H1 (cell line): ENCODE measurements at regions not wholly inside any gene's neighbourhood (a gene's known extent, or its start where the extent isn't known, plus 50 kb on each side); places are given as distances from the start of the nearest gene placed in this dataset.

ENCODE experiments used
- CTCF ChIA-PET: fragments of 300-600 bp; sonication (Branson Sonifier 250); formaldehyde crosslinking; loops from one replicate; lab custom pipeline; 2021; ENCODE audit not compliant: partially characterized antibody; lab: Charles Lee
- POLR2A ChIA-PET: fragments of 300-600 bp; sonication (Branson Sonifier 250); formaldehyde crosslinking; loops from one replicate; lab custom pipeline; 2021; ENCODE audit warnings: inconsistent platforms; ENCODE audit not compliant: partially characterized antibody; lab: Charles Lee
- DNase-seq, 2 experiments: peaks; one replicate each; pipeline versions ENCODE4 v3.0.0 to v3.0.0-alpha.2; 2010 to 2022; ENCODE audit warnings: low spot score in 2 of 2, low read depth in 1 of 2, mixed read lengths in 1 of 2
- FAIRE-seq: peaks from 2 replicates; lab custom pipeline; 2011; peaks lifted over from hg19 to GRCh38; lab: Jason Lieb, UNC
- H2AFZ ChIP-seq: 2 replicates; pipeline ENCODE4 v1.8.1; 2012; ENCODE audit warnings: low read length, inconsistent platforms
- H2AK5ac ChIP-seq: 2 replicates; pipeline ENCODE4 v1.6.1; 2013; ENCODE audit warnings: low read depth, low read length
- H2BK120ac ChIP-seq: replicated peaks from 2 replicates; pipeline ENCODE3; 2013; ENCODE audit warnings: low read depth, low read length, inconsistent platforms
- H2BK12ac ChIP-seq: 2 replicates; pipeline ENCODE4 v1.6.1; 2013; ENCODE audit warnings: low read depth, low read length
- H2BK15ac ChIP-seq: 2 replicates; pipeline ENCODE4 v1.6.1; 2013; ENCODE audit warnings: low read length
- H2BK20ac ChIP-seq: 2 replicates; pipeline ENCODE4 v1.6.1; 2013; ENCODE audit warnings: low read length
- H2BK5ac ChIP-seq: 2 replicates; pipeline ENCODE4 v1.6.1; 2013; ENCODE audit warnings: low read depth, low read length
- H3K14ac ChIP-seq: 2 replicates; pipeline ENCODE4 v1.6.1; 2013; ENCODE audit warnings: inconsistent platforms; ENCODE audit not compliant: insufficient read length
- H3K18ac ChIP-seq: 2 replicates; pipeline ENCODE4 v1.6.1; 2013; ENCODE audit warnings: low read length; ENCODE audit errors: extremely low read depth
- H3K23ac ChIP-seq: 2 replicates; pipeline ENCODE4 v1.6.1; 2013; ENCODE audit warnings: inconsistent platforms; ENCODE audit not compliant: insufficient read length
- H3K23me2 ChIP-seq: 2 replicates; pipeline ENCODE4 v1.6.1; 2013; ENCODE audit warnings: low read depth, low read length
- H3K27ac ChIP-seq: 2 replicates; pipeline ENCODE4 v1.6.1; 2011; ENCODE audit warnings: low read depth, low read length, inconsistent platforms
- H3K27me3 ChIP-seq, 4 experiments: replicated peaks in 1 of 4; 1 replicate in 1 of 4; 2 replicates in 3 of 4; pipeline versions ENCODE4 v1.6.1 to v1.8.1; 2011 to 2013; ENCODE audit warnings: low read length in 3 of 4, mild to moderate bottlenecking in 3 of 4, inconsistent platforms in 2 of 4, mixed read lengths in 2 of 4, moderate library complexity in 1 of 4; ENCODE audit not compliant: control insufficient read depth in 3 of 4, insufficient read depth in 3 of 4; ENCODE audit errors: extremely low read depth in 1 of 4
- H3K36me3 ChIP-seq, 4 experiments: 2 replicates each; pipeline versions ENCODE4 v1.6.1 to v1.8.1; 2011 to 2013; ENCODE audit warnings: mild to moderate bottlenecking in 4 of 4, low read length in 3 of 4, moderate library complexity in 2 of 4, control low read depth in 1 of 4, inconsistent platforms in 1 of 4; ENCODE audit not compliant: insufficient read depth in 4 of 4, control insufficient read depth in 2 of 4
- H3K4ac ChIP-seq: replicated peaks from 2 replicates; pipeline ENCODE3; 2013; ENCODE audit warnings: low read length, low read depth, mixed read lengths, inconsistent platforms; ENCODE audit not compliant: insufficient read length
- H3K4me1 ChIP-seq, 4 experiments: replicated peaks in 1 of 4; 1 replicate in 1 of 4; 2 replicates in 3 of 4; pipeline versions ENCODE4 v1.6.1 to v1.8.1; 2011 to 2013; ENCODE audit warnings: low read length in 3 of 4, inconsistent platforms in 2 of 4, mixed read lengths in 1 of 4; ENCODE audit not compliant: insufficient read depth in 4 of 4, control insufficient read depth in 3 of 4
- H3K4me2 ChIP-seq, 2 experiments: 2 replicates each; pipeline versions ENCODE4 v1.6.1 to v1.8.1; 2011 to 2013; ENCODE audit warnings: low read depth in 2 of 2, low read length in 2 of 2, control low read depth in 1 of 2, inconsistent platforms in 1 of 2, mild to moderate bottlenecking in 1 of 2; ENCODE audit not compliant: insufficient read depth in 1 of 2
- H3K4me3 ChIP-seq, 4 experiments: fragments of 200-600, 300-600 bp in 1 of 4; sonication (generic), shearing (Covaris generic), sonication (Bioruptor Twin) in 1 of 4; 2 replicates each; pipeline versions ENCODE4 v1.5.1 to v1.8.1; 2011 to 2016; ENCODE audit warnings: low read length in 4 of 4, low read depth in 3 of 4, control low read depth in 2 of 4, inconsistent platforms in 2 of 4, mild to moderate bottlenecking in 2 of 4, mixed read lengths in 1 of 4, moderate library complexity in 1 of 4; ENCODE audit not compliant: insufficient read depth in 2 of 4; ENCODE audit errors: extremely low read depth in 1 of 4
- H3K56ac ChIP-seq: replicated peaks from 2 replicates; pipeline ENCODE3; 2013; ENCODE audit warnings: low read depth, mild to moderate bottlenecking, mixed read lengths, low read length, inconsistent platforms; ENCODE audit not compliant: insufficient read length
- H3K79me1 ChIP-seq: 2 replicates; pipeline ENCODE4 v1.6.1; 2013; ENCODE audit warnings: low read depth, low read length, control low read depth
- H3K79me2 ChIP-seq, 2 experiments: 2 replicates each; pipeline versions ENCODE4 v1.6.1 to v1.8.1; 2012 to 2013; ENCODE audit warnings: low read length in 2 of 2, mild to moderate bottlenecking in 2 of 2, inconsistent platforms in 1 of 2; ENCODE audit not compliant: insufficient read depth in 2 of 2, control insufficient read depth in 1 of 2
- H3K9ac ChIP-seq, 4 experiments: replicated peaks in 1 of 4; 1 replicate in 1 of 4; 2 replicates in 3 of 4; pipeline versions ENCODE4 v1.6.1 to v1.8.1; 2011 to 2013; ENCODE audit warnings: low read depth in 3 of 4, low read length in 3 of 4, control low read depth in 2 of 4, mild to moderate bottlenecking in 2 of 4, moderate library complexity in 2 of 4, inconsistent platforms in 1 of 4; ENCODE audit errors: extremely low read depth in 1 of 4
- H3K9me3 ChIP-seq, 2 experiments: 2 replicates each; pipeline versions ENCODE4 v1.6.1 to v1.8.1; 2012 to 2013; ENCODE audit warnings: mild to moderate bottlenecking in 2 of 2, moderate library complexity in 2 of 2, control low read depth in 1 of 2, inconsistent platforms in 1 of 2, low read depth in 1 of 2, low read length in 1 of 2, mixed read lengths in 1 of 2; ENCODE audit not compliant: insufficient read depth in 2 of 2
- H4K20me1 ChIP-seq, 2 experiments: replicated peaks in 1 of 2; 2 replicates each; pipeline versions ENCODE3 to v1.8.1; 2011 to 2013; ENCODE audit warnings: inconsistent platforms in 2 of 2, low read length in 2 of 2, mild to moderate bottlenecking in 1 of 2; ENCODE audit not compliant: insufficient read depth in 2 of 2, control insufficient read depth in 1 of 2
- H4K5ac ChIP-seq: 2 replicates; pipeline ENCODE4 v1.6.1; 2013; ENCODE audit warnings: low read length, low read depth, mixed read lengths, inconsistent platforms; ENCODE audit not compliant: insufficient read length
- H4K8ac ChIP-seq: 2 replicates; pipeline ENCODE4 v1.8.0; 2013; ENCODE audit warnings: mild to moderate bottlenecking, moderate library complexity, low read length, inconsistent platforms; ENCODE audit not compliant: insufficient read depth; ENCODE audit errors: extremely low read depth
- H4K91ac ChIP-seq: replicated peaks from 2 replicates; pipeline ENCODE3; 2013; ENCODE audit warnings: low read length, mixed read lengths, inconsistent platforms; ENCODE audit not compliant: insufficient read length
- BRCA1 ChIP-seq: IDR thresholded peaks from 2 replicates; pipeline ENCODE4 v1.6.1; 2012; ENCODE audit warnings: low read depth, low read length, improper control_type of control experiment
- CHD2 ChIP-seq: IDR thresholded peaks from 2 replicates; pipeline ENCODE4 v1.6.1; 2012; ENCODE audit warnings: low read length, improper control_type of control experiment
- CREB1 ChIP-seq: IDR thresholded peaks from 2 replicates; pipeline ENCODE4 v1.6.1; 2012; ENCODE audit warnings: inconsistent platforms
- HDAC2 ChIP-seq, 2 experiments: fragments of 300-600 bp in 1 of 2; sonication (generic) in 1 of 2; IDR thresholded peaks; 2 replicates each; pipeline ENCODE4 v1.6.1; 2011 to 2012; ENCODE audit warnings: low read depth in 2 of 2, low read length in 2 of 2, mild to moderate bottlenecking in 2 of 2, moderate library complexity in 2 of 2, borderline replicate concordance in 1 of 2, inconsistent platforms in 1 of 2
- KDM1A ChIP-seq: fragments of 200-600, 300-600 bp; sonication (generic); IDR thresholded peaks from 2 replicates; pipeline ENCODE4 v1.7.1; 2016; ENCODE audit warnings: mild to moderate bottlenecking, low read length, borderline replicate concordance
- KDM4A ChIP-seq: IDR thresholded peaks from one replicate; pipeline ENCODE4 v1.7.1; 2012; ENCODE audit warnings: low read depth, mild to moderate bottlenecking, moderate library complexity, low read length, inconsistent platforms; ENCODE audit not compliant: severe bottlenecking
- MAFK ChIP-seq: IDR thresholded peaks from 2 replicates; pipeline ENCODE4 v1.6.1; 2012; ENCODE audit warnings: low read depth, mild to moderate bottlenecking, improper control_type of control experiment, low read length
- NANOG ChIP-seq: IDR thresholded peaks from 2 replicates; pipeline ENCODE4 v1.6.1; 2011; ENCODE audit warnings: low read length, low read depth, mild to moderate bottlenecking, inconsistent platforms; ENCODE audit not compliant: insufficient read depth, poor library complexity, severe bottlenecking
- PHF8 ChIP-seq: fragments of 200-600 bp; sonication (generic); conservative IDR thresholded peaks from 2 replicates; pipeline ENCODE4 v1.7.1; 2012; ENCODE audit warnings: low read depth, mild to moderate bottlenecking, inconsistent platforms, low read length, moderate library complexity
- RBBP5 ChIP-seq: IDR thresholded peaks from 2 replicates; pipeline ENCODE4 v1.7.1; 2012; ENCODE audit warnings: low read depth, mild to moderate bottlenecking, inconsistent platforms, low read length, moderate library complexity, borderline replicate concordance
- RFX5 ChIP-seq: IDR thresholded peaks from 2 replicates; pipeline ENCODE4 v1.6.1; 2011; ENCODE audit warnings: low read depth, low read length, improper control_type of control experiment, borderline replicate concordance
- RXRA ChIP-seq: IDR thresholded peaks from 2 replicates; pipeline ENCODE4 v1.6.1; 2011; ENCODE audit warnings: low read depth, mild to moderate bottlenecking, low read length, moderate library complexity; ENCODE audit not compliant: insufficient read depth
- SIX5 ChIP-seq: IDR thresholded peaks from 2 replicates; pipeline ENCODE4 v1.6.1; 2011; ENCODE audit warnings: mild to moderate bottlenecking, low read depth, low read length
- SP4 ChIP-seq: IDR thresholded peaks from 2 replicates; pipeline ENCODE4 v1.6.1; 2012; ENCODE audit warnings: low read length, inconsistent platforms
- SUZ12 ChIP-seq: fragments of 200-600 bp; sonication (generic); IDR thresholded peaks from 2 replicates; pipeline ENCODE4 v1.6.1; 2012; ENCODE audit warnings: mild to moderate bottlenecking, inconsistent platforms, low read length, moderate library complexity, mixed read lengths
- TEAD4 ChIP-seq: IDR thresholded peaks from 2 replicates; pipeline ENCODE4 v1.6.1; 2012; ENCODE audit warnings: low read depth, low read length, inconsistent platforms, mixed read lengths
- TF ChIP-seq, protein P1 (sequence below): IDR thresholded peaks from 2 replicates; pipeline ENCODE4 v1.6.1; 2012; ENCODE audit warnings: inconsistent platforms

DNA sequence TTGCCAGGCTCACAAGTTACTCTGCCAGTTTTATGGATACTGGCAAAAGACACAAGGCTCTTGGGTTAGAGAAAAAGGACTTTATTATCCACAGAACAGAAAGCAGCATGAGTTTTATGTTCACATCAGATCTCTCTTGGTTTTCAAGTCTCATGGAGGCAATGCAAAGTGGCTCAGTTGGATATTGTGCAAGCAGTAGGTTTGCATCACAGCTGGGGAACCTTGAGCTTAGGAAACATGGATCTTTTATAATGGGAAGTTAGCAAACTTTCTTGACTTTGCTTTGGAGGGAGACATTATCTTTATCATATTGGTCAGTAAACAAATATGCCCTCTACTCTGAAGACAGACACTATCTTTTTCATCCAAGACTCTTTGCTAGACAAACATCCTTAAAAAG lies 109.2 kb upstream of the GRPR start:
- Histone ChIP-seq H3K9ac (no peak overlapping the region), H3K9me3 (no peaks in the 10 kb centered on the region), H4K5ac (no peak overlapping the region), H3K79me1 (no peaks in the 10 kb centered on the region), H3K4me2 (no peak overlapping the region), H3K36me3 (no peaks in the 10 kb centered on the region), H2BK120ac (no peak overlapping the region), H3K27me3 (no peaks in the 10 kb centered on the region), H3K14ac (no peak overlapping the region), H2BK12ac (no peak overlapping the region), H2BK15ac (no peak overlapping the region), H2BK20ac (no peak overlapping the region), H3K56ac (no peak overlapping the region), H3K27ac (no peak overlapping the region), H3K4me3 (no peak overlapping the region), H3K4me1 (0 out of 7 replicates have a peak, but pooled peaks cover 0 to 2% (median 0%) of the 10 kb centered on the region in 4 experiments), H2AK5ac (no peak overlapping the region), H3K18ac (no peak overlapping the region), H2AFZ (no peak overlapping the region), H3K4ac (no peak overlapping the region), H3K79me2 (no peaks in the 10 kb centered on the region), H3K23me2 (no peaks in the 10 kb centered on the region), H4K8ac (no peak overlapping the region), H4K20me1 (no peaks in the 10 kb centered on the region), H3K23ac (no peak overlapping the region), H2BK5ac (no peak overlapping the region), H4K91ac (no peak overlapping the region)
- ChIA-PET CTCF (no interaction called here), POLR2A (no interaction called here)
- FAIRE-seq (no peak), DNase-seq (no peak)
- TF ChIP-seq RXRA, result no peak
- no peak for TF ChIP-seq BRCA1
- no peak for TF ChIP-seq SP4
- TF ChIP-seq KDM4A, result no peak
- no peak for TF ChIP-seq SUZ12
- no peak for TF ChIP-seq PHF8
- no peak for TF ChIP-seq HDAC2 (IDR thresholded peaks at IDR 0.05; ENCODE audit: borderline replicate concordance in 1 of 2, low read depth in 2 of 2, low read length in 2 of 2)
- TF ChIP-seq KDM1A, result no peak
- no peak for TF ChIP-seq CREB1
- TF ChIP-seq TEAD4, result no peak
- no peak for TF ChIP-seq NANOG
- TF ChIP-seq, protein P1, sequence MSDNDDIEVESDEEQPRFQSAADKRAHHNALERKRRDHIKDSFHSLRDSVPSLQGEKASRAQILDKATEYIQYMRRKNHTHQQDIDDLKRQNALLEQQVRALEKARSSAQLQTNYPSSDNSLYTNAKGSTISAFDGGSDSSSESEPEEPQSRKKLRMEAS, result no peak
- TF ChIP-seq SIX5, result no peak
- no peak for TF ChIP-seq MAFK
- no peak for TF ChIP-seq RBBP5
- no peak for TF ChIP-seq CHD2
- no peak for TF ChIP-seq RFX5
